MG63 (cell line): ENCODE measurements at regions not wholly inside any gene's neighbourhood (a gene's known extent, or its start where the extent isn't known, plus 50 kb on each side); places are given as distances from the start of the nearest gene placed in this dataset.

Source experiments
- DNase-seq: peaks from one replicate; pipeline ENCODE4 v3.0.0-alpha.2; 2020
- H3K27me3 ChIP-seq: fragments of 250-450 bp; sonication (Bioruptor Pico); 2 replicates; pipeline ENCODE4 v1.5.1; 2020; ENCODE audit warnings: mild to moderate bottlenecking, moderate library complexity
- H3K36me3 ChIP-seq: fragments of 250-450 bp; sonication (Bioruptor Pico); 2 replicates; pipeline ENCODE4 v1.5.1; 2020; ENCODE audit warnings: mild to moderate bottlenecking, moderate library complexity
- H3K4me3 ChIP-seq: fragments of 250-450 bp; sonication (Bioruptor Pico); 2 replicates; pipeline ENCODE4 v1.5.1; 2020; ENCODE audit warnings: mild to moderate bottlenecking, moderate library complexity
- H3K9me3 ChIP-seq: fragments of 250-450 bp; sonication (Bioruptor Pico); 2 replicates; pipeline ENCODE4 v1.5.1; 2020; ENCODE audit warnings: mild to moderate bottlenecking, moderate library complexity

GRCh38 chr5:57692582-57693487, 210.2 kb upstream of the ACTBL2 start:
- H3K9me3 ChIP-seq = no peaks in the 10 kb centered on the region
- no peaks in the 10 kb centered on the region for H3K27me3 ChIP-seq
- H3K4me3 ChIP-seq = no peak overlapping the region
- H3K36me3 ChIP-seq = no peaks in the 10 kb centered on the region
- peak; percentile 92 for DNase-seq

- no peak for DNase-seq
- H3K4me3 ChIP-seq = no peak overlapping the region
- no peaks in the 10 kb centered on the region for H3K36me3 ChIP-seq
- no peaks in the 10 kb centered on the region for H3K27me3 ChIP-seq
- H3K9me3 ChIP-seq = no peaks in the 10 kb centered on the region; the same call in 1 of the 2 replicates
Measured at GRCh38 chr5:57690724-57691123, 208.1 kb upstream of the ACTBL2 start.

DNA sequence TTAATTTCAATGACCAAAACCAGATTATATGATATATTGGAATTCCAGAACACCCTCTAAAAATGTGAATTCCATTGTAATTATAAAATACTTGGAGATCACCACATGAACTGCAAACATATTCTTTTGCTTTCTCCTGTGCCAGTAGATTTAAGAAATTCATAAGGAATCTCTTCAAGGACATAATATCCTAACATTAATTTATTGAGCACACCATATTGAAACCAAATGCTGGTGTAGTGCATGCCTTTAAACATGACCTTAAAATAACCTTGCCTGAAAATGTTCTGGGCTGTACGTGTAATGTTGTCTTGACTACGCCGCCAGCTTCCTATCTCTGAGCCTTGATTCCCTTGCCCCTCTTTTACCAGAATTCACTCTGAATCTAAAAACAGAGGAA, 205.0 kb upstream of the ACTBL2 start:
- no peak for DNase-seq
- H3K27me3 ChIP-seq = no peaks in the 10 kb centered on the region
- no peaks in the 10 kb centered on the region for H3K36me3 ChIP-seq
- H3K4me3 ChIP-seq = no peak overlapping the region
- H3K9me3 ChIP-seq = no peaks in the 10 kb centered on the region; the same call in 1 of the 2 replicates

DNA sequence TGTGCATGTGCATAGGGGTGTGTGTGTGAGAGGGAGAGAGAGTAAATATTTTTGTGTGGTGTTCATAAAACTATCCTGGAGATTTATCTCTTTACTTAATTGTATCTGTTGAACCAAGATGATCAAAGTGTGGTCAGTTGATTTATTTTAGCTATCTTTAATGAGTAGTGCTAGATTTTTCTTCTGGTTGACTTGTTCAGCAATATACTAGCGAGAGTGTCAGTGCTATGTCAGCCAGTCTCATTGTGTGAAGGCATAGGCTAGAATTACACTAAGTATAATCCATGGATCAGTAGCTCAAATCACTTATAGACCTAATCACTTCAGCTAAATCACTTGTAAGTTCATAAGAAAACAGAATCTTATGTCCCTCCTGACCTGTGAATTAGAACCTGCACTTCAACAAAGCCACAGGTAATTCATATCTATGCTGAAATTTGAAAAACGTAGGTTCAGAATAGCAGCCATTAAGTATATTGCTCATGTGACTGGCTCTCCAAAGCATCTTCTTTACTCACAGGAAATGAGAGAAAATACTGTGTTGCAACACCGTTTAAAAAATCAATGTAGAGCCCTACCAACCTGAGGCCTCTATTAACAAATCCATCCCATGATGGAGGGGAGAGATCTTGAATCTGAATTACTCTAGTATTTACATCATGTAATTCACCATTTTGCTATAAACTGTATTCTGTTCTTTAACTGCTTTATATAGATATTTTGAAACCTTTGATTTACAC, 203.1 kb upstream of the ACTBL2 start:
- no peaks in the 10 kb centered on the region for H3K36me3 ChIP-seq
- no peaks in the 10 kb centered on the region; the same call in 1 of the 2 replicates for H3K9me3 ChIP-seq
- no peak overlapping the region for H3K4me3 ChIP-seq
- DNase-seq = no peak
- H3K27me3 ChIP-seq = no peaks in the 10 kb centered on the region

GRCh38 chr5:57684299-57684702, 201.7 kb upstream of the ACTBL2 start:
- no peak for DNase-seq
- no peaks in the 10 kb centered on the region for H3K36me3 ChIP-seq
- no peak overlapping the region for H3K4me3 ChIP-seq
- no peaks in the 10 kb centered on the region; the same call in 1 of the 2 replicates for H3K9me3 ChIP-seq
- H3K27me3 ChIP-seq = no peaks in the 10 kb centered on the region

DNA sequence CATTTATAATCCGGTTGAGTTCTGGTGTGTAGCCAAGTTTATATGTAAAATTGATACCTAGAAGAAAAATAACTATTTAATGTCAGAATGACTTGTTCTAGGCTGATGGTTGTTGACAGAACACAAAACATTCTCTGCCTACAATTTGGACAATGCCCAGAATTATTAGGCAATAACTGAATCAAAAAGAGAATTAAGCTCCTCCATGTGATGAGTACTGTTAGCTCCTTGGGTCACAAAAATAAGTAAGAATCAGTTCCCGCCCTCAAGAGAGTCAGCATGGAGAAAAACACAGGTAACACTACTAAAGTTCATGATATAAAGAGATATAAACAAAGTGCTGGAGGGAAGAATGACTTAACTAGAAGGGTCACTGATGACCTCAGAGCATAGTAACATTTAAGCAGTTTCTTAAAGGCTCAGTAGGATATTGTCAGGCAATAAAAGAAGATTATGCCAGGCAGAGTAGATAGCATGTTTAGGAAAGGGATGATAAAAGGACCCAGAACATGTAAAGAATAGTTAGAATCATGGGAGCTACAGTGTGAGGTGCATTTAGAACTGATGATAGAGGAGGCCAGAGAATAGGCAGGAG, 200.5 kb upstream of the ACTBL2 start:
- Histone ChIP-seq H3K4me3 (no peak overlapping the region), H3K27me3 (no peaks in the 10 kb centered on the region), H3K36me3 (no peaks in the 10 kb centered on the region), H3K9me3 (no peaks in the 10 kb centered on the region; the same call in 1 of the 2 replicates)
- DNase-seq = no peak

DNA sequence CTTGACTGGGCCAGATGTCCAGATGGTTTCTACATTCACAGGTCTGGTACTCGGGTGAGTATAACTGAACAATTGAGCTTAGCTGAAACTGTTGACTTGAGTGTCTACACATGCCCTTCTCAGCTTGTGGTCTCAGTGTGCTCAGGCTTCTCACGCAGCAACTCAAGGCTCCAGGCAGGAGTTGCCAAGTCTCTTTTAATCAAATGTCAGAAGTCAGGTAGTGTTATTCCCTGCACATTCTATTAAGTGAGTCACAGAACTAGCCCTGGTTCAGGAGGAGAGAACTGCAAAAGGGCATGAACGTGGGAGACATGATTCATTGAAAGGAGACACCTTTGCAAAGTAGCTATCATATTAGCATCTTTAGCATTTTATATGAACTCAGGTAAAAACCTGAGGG, 199.3 kb upstream of the ACTBL2 start:
- DNase-seq = no peak
- Histone ChIP-seq H3K4me3 (no peak overlapping the region), H3K36me3 (no peaks in the 10 kb centered on the region), H3K27me3 (no peaks in the 10 kb centered on the region), H3K9me3 (no peaks in the 10 kb centered on the region; the same call in 1 of the 2 replicates)

- DNase-seq = no peak
- Histone ChIP-seq H3K4me3 (no peak overlapping the region), H3K36me3 (no peaks in the 10 kb centered on the region), H3K9me3 (no peaks in the 10 kb centered on the region; the same call in 1 of the 2 replicates), H3K27me3 (no peaks in the 10 kb centered on the region)
Measured at GRCh38 chr5:57680686-57681085, 198.1 kb upstream of the ACTBL2 start.

GRCh38 chr5:57677235-57677634, 194.6 kb upstream of the ACTBL2 start:
- no peak for DNase-seq
- no peaks in the 10 kb centered on the region for H3K36me3 ChIP-seq
- no peak overlapping the region for H3K4me3 ChIP-seq
- no peaks in the 10 kb centered on the region for H3K27me3 ChIP-seq
- H3K9me3 ChIP-seq = no peaks in the 10 kb centered on the region

- no peaks in the 10 kb centered on the region for H3K27me3 ChIP-seq
- H3K36me3 ChIP-seq = no peaks in the 10 kb centered on the region
- H3K9me3 ChIP-seq = no peaks in the 10 kb centered on the region
- no peak for DNase-seq
- H3K4me3 ChIP-seq = no peak overlapping the region
Measured at GRCh38 chr5:57676222-57677098, 193.8 kb upstream of the ACTBL2 start.

GRCh38 chr5:57675236-57675635, 192.6 kb upstream of the ACTBL2 start:
- H3K4me3 ChIP-seq = no peak overlapping the region
- no peak for DNase-seq
- no peaks in the 10 kb centered on the region for H3K36me3 ChIP-seq
- H3K27me3 ChIP-seq = no peaks in the 10 kb centered on the region
- H3K9me3 ChIP-seq = no peaks in the 10 kb centered on the region

- no peak for DNase-seq
- H3K36me3 ChIP-seq = no peaks in the 10 kb centered on the region
- no peaks in the 10 kb centered on the region for H3K27me3 ChIP-seq
- H3K4me3 ChIP-seq = no peak overlapping the region
- no peaks in the 10 kb centered on the region for H3K9me3 ChIP-seq
Measured at GRCh38 chr5:57671371-57671770, 188.8 kb upstream of the ACTBL2 start.

DNA sequence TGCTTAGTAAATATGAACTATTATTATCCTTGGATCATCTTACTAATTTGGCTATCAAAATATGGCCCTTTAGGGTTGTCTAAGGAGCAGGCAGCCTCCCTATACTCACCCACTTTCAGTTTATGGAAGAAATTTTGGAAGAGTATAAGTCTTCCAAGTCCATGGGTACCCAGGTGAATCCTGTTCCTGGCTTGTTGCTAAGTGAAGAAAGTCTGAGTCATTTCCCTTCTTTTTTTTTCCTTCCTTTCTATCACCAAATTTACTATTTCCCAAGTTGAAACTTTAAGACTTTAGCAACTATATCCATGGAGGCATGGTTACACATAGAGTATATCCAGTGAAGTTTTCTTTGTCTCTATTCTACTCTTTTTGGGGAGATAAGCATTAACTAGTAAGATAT, 184.0 kb upstream of the ACTBL2 start:
- H3K4me3 ChIP-seq = no peak overlapping the region
- no peaks in the 10 kb centered on the region for H3K9me3 ChIP-seq
- H3K36me3 ChIP-seq = no peaks in the 10 kb centered on the region
- DNase-seq = no peak
- H3K27me3 ChIP-seq = no peaks in the 10 kb centered on the region

- H3K4me3 ChIP-seq = no peak overlapping the region
- H3K27me3 ChIP-seq = no peaks in the 10 kb centered on the region
- H3K36me3 ChIP-seq = no peaks in the 10 kb centered on the region
- DNase-seq = no peak
- no peaks in the 10 kb centered on the region for H3K9me3 ChIP-seq
Measured at GRCh38 chr5:57665146-57665936, 182.7 kb upstream of the ACTBL2 start.

GRCh38 chr5:57664700-57665099, 182.1 kb upstream of the ACTBL2 start:
- Histone ChIP-seq H3K36me3 (no peaks in the 10 kb centered on the region), H3K4me3 (no peak overlapping the region), H3K27me3 (no peaks in the 10 kb centered on the region), H3K9me3 (no peaks in the 10 kb centered on the region)
- no peak for DNase-seq

- Histone ChIP-seq H3K27me3 (no peaks in the 10 kb centered on the region), H3K9me3 (no peaks in the 10 kb centered on the region), H3K36me3 (no peaks in the 10 kb centered on the region), H3K4me3 (no peak overlapping the region)
- DNase-seq = no peak
Measured at GRCh38 chr5:57663466-57663865, 180.9 kb upstream of the ACTBL2 start.
